Astrocyte of the cerebellum (primary cell): ENCODE measurements at regions not wholly inside any gene's neighbourhood (a gene's known extent, or its start where the extent isn't known, plus 50 kb on each side); places are given as distances from the start of the nearest gene placed in this dataset.

ENCODE experiments used
- DNase-seq: peaks from one replicate; pipeline ENCODE4 v3.0.0-alpha.2; 2011; ENCODE audit warnings: low read depth
- H3K4me3 ChIP-seq: 2 replicates; pipeline ENCODE4 v1.5.1; 2011; ENCODE audit warnings: mild to moderate bottlenecking, low read depth, low read length, moderate library complexity
- CTCF ChIP-seq: IDR thresholded peaks from 2 replicates; pipeline ENCODE4 v1.5.1; 2012; ENCODE audit warnings: low read length, low read depth, moderate library complexity, mild to moderate bottlenecking; ENCODE audit errors: missing control alignments
- in situ Hi-C: cut with HindIII; loops from 2 replicates; pipeline ENCODE4 v1.10.0; 2017; ENCODE audit warnings: low sequenced_read_pairs

GRCh38 chr13:53165261-53165660 is 136.6 kb downstream of the OLFM4 start:
- in situ Hi-C loops: no loop called here
- no peak overlapping the region for H3K4me3 ChIP-seq
- DNase-seq: no peak
- TF ChIP-seq CTCF: no peak

- no peak for TF ChIP-seq CTCF
- H3K4me3 ChIP-seq: no peak overlapping the region
- DNase-seq: no peak
- in situ Hi-C loops: no loop called here
These were observed 138.9 kb downstream of the OLFM4 start for GRCh38 chr13:53167561-53167960.

GRCh38 chr13:53170910-53171309 is 142.3 kb downstream of the OLFM4 start:
- no peak overlapping the region for H3K4me3 ChIP-seq
- no peak for DNase-seq
- in situ Hi-C loops: no loop called here
- TF ChIP-seq CTCF: no peak

- H3K4me3 ChIP-seq: no peak overlapping the region
- DNase-seq: no peak
- in situ Hi-C loops: no loop called here
- no peak for TF ChIP-seq CTCF
These were observed 145.9 kb downstream of the OLFM4 start for GRCh38 chr13:53174545-53174944.

- in situ Hi-C loops: no loop called here
- no peak for DNase-seq
- TF ChIP-seq CTCF: no peak
- no peak overlapping the region for H3K4me3 ChIP-seq
These were observed 152.1 kb downstream of the OLFM4 start for GRCh38 chr13:53180684-53181083.

- TF ChIP-seq CTCF: no peak
- H3K4me3 ChIP-seq: no peak overlapping the region
- in situ Hi-C loops: no loop called here
- DNase-seq: no peak
These were observed 154.1 kb downstream of the OLFM4 start for GRCh38 chr13:53182724-53183123.

- H3K4me3 ChIP-seq: no peak overlapping the region
- in situ Hi-C loops: no loop called here
- no peak for TF ChIP-seq CTCF
- DNase-seq: no peak
These were observed 159.5 kb downstream of the OLFM4 start for GRCh38 chr13:53188120-53188519.
